Body of pancreas (tissue), 4 donors: ENCODE measurements at regions not wholly inside any gene's neighbourhood (a gene's known extent, or its start where the extent isn't known, plus 50 kb on each side); places are given as distances from the start of the nearest gene placed in this dataset.

Experiments used
- POLR2A ChIP-seq, 3 donors: fragments of 450-650 bp; IDR thresholded peaks; one replicate each; pipeline ENCODE4 v1.6.1; 2016; ENCODE audit warnings: antibody characterized with exemption in 3 of 3, mild to moderate bottlenecking in 2 of 3
- TF ChIP-seq, protein P1 (sequence below), 7 experiments: fragments of 450-650 bp in 4 of 7; fragments of 200-600 bp in 3 of 7; sonication (generic) in 3 of 7; IDR thresholded peaks; one replicate each; pipeline ENCODE4 v1.5.1; 2016 to 2019; ENCODE audit warnings: antibody characterized with exemption in 7 of 7

DNA sequence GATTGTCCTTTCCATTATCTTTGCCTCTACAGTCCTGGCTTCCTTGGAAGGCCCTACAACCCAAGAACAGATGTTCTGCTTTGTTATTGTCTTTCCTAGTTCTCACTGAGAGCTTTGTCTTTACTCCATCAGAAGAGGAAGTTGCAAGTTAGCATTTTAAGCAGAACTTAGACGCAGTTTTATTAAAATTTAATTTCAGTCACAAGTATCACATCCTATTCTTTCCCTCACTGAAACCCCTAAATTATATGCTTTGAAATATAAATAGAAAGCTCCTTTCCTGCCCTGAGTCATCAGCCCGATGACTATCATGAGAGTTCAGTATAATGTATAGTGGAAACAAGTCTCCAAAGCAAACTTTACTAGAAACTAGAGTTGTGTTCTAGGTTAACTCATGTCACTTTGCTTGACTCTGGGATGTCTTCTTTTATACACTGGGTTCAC lies 291.2 kb upstream of the RBMS3 start:
- TF ChIP-seq, protein P1, sequence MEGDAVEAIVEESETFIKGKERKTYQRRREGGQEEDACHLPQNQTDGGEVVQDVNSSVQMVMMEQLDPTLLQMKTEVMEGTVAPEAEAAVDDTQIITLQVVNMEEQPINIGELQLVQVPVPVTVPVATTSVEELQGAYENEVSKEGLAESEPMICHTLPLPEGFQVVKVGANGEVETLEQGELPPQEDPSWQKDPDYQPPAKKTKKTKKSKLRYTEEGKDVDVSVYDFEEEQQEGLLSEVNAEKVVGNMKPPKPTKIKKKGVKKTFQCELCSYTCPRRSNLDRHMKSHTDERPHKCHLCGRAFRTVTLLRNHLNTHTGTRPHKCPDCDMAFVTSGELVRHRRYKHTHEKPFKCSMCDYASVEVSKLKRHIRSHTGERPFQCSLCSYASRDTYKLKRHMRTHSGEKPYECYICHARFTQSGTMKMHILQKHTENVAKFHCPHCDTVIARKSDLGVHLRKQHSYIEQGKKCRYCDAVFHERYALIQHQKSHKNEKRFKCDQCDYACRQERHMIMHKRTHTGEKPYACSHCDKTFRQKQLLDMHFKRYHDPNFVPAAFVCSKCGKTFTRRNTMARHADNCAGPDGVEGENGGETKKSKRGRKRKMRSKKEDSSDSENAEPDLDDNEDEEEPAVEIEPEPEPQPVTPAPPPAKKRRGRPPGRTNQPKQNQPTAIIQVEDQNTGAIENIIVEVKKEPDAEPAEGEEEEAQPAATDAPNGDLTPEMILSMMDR (IDR thresholded peaks at IDR 0.05) = no peak
- no peak for TF ChIP-seq POLR2A (IDR thresholded peaks at IDR 0.05)
